ENCODE measurements at regions not wholly inside any gene's neighbourhood (a gene's known extent, or its start where the extent isn't known, plus 50 kb on each side); places are given as distances from the start of the nearest gene placed in this dataset.
"Not testable (repeated sequence)": the region's sequence is repeated elsewhere in the genome, so short reads cannot be mapped to it uniquely, and the experiment has no call there.

GRCh38 chr4:165806613-165807012 is 66.4 kb upstream of the TLL1 start:
- DNase-seq (no peak), ATAC-seq (no peak)
- no peaks in the 10 kb centered on the region for H3K36me3 Mint-ChIP-seq (ENCODE audit: low read depth)
- H3K4me3 Mint-ChIP-seq, result no peak overlapping the region
- H3K27ac Mint-ChIP-seq, result no peak overlapping the region
- H3K9me3 Mint-ChIP-seq, result peaks cover 5% of the 10 kb centered on the region
- H3K27me3 Mint-ChIP-seq, result no peaks in the 10 kb centered on the region
- no peaks in the 10 kb centered on the region for H3K4me1 Mint-ChIP-seq

- Mint-ChIP-seq H3K9me3 (peaks cover 5% of the 10 kb centered on the region), H3K4me3 (no peak overlapping the region), H3K27ac (no peak overlapping the region), H3K36me3 (ENCODE audit: low read depth) (no peaks in the 10 kb centered on the region), H3K27me3 (no peaks in the 10 kb centered on the region), H3K4me1 (no peaks in the 10 kb centered on the region)
- DNase-seq, result no peak
- no peak for ATAC-seq
Observed at GRCh38 chr4:165810726-165811125, 62.3 kb upstream of the TLL1 start.

- Mint-ChIP-seq H3K4me1 (no peaks in the 10 kb centered on the region), H3K4me3 (no peak overlapping the region), H3K36me3 (ENCODE audit: low read depth) (no peaks in the 10 kb centered on the region), H3K27me3 (no peaks in the 10 kb centered on the region), H3K27ac (no peak overlapping the region), H3K9me3 (peaks cover 8% of the 10 kb centered on the region)
- ATAC-seq (no peak), DNase-seq (no peak)
Observed at GRCh38 chr4:165813606-165814005, 59.4 kb upstream of the TLL1 start.

GRCh38 chr4:165814256-165815020 is 58.6 kb upstream of the TLL1 start:
- no peak overlapping the region for H3K27ac Mint-ChIP-seq
- H3K4me1 Mint-ChIP-seq, result no peaks in the 10 kb centered on the region
- no peak overlapping the region for H3K4me3 Mint-ChIP-seq
- H3K9me3 Mint-ChIP-seq, result peaks cover 8% of the 10 kb centered on the region
- no peaks in the 10 kb centered on the region for H3K36me3 Mint-ChIP-seq (ENCODE audit: low read depth)
- no peaks in the 10 kb centered on the region for H3K27me3 Mint-ChIP-seq
- ATAC-seq (no peak), DNase-seq (no peak)

GRCh38 chr4:165819126-165819525 is 53.9 kb upstream of the TLL1 start:
- ATAC-seq; H3K4me1 Mint-ChIP-seq; H3K9me3 Mint-ChIP-seq; H3K4me3 Mint-ChIP-seq; H3K36me3 Mint-ChIP-seq (ENCODE audit: low read depth); DNase-seq; H3K27ac Mint-ChIP-seq; H3K27me3 Mint-ChIP-seq: not testable (repeated sequence)

Data from activated naive CD8-positive, alpha-beta T cell treated with anti-CD3 and anti-CD28 coated beads, Interleukin-2, amount 50 U/mL, for 24 hours (primary cell).